Neural progenitor cell (in vitro differentiated cells): ENCODE measurements at regions not wholly inside any gene's neighbourhood (a gene's known extent, or its start where the extent isn't known, plus 50 kb on each side); places are given as distances from the start of the nearest gene placed in this dataset.
"Not testable (repeated sequence)": the region's sequence is repeated elsewhere in the genome, so short reads cannot be mapped to it uniquely, and the experiment has no call there.

ENCODE experiments used
- EZH2phosphoT487 ChIP-seq: fragments of 200-600 bp; sonication (generic); IDR thresholded peaks from 2 replicates; pipeline ENCODE4 v1.6.1; 2017; ENCODE audit warnings: antibody characterized with exemption
- TF ChIP-seq, protein P1 (sequence below): fragments of 200-600 bp; sonication (generic); IDR thresholded peaks from 2 replicates; pipeline ENCODE4 v1.5.1; 2017; ENCODE audit warnings: antibody characterized with exemption, mild to moderate bottlenecking

DNA sequence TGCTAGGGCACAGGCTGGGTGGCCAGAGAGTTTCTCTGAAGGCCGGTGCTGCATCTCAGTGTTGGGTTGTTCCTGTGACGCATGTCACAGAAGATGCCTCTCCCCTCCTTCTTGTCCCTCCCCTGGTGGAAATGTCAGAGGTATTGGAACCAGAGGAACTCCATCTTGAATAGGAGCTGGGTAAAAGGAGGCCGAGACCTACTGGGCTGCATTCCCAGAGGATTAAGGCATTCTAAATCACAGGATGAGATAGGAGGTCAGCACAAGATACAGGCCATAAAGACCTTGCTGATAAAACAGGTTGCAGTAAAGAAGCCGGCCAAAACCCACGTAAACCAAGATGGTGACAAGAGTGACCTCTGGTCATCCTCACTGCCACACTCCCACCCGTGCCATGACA is 50.3 kb upstream of the AGAP1 start:
- TF ChIP-seq, protein P1, sequence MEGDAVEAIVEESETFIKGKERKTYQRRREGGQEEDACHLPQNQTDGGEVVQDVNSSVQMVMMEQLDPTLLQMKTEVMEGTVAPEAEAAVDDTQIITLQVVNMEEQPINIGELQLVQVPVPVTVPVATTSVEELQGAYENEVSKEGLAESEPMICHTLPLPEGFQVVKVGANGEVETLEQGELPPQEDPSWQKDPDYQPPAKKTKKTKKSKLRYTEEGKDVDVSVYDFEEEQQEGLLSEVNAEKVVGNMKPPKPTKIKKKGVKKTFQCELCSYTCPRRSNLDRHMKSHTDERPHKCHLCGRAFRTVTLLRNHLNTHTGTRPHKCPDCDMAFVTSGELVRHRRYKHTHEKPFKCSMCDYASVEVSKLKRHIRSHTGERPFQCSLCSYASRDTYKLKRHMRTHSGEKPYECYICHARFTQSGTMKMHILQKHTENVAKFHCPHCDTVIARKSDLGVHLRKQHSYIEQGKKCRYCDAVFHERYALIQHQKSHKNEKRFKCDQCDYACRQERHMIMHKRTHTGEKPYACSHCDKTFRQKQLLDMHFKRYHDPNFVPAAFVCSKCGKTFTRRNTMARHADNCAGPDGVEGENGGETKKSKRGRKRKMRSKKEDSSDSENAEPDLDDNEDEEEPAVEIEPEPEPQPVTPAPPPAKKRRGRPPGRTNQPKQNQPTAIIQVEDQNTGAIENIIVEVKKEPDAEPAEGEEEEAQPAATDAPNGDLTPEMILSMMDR, result not testable (repeated sequence)
- TF ChIP-seq EZH2phosphoT487, result not testable (repeated sequence)
